BJ (cell line): ENCODE measurements at regions not wholly inside any gene's neighbourhood (a gene's known extent, or its start where the extent isn't known, plus 50 kb on each side); places are given as distances from the start of the nearest gene placed in this dataset.

Experiments
- CTCF ChIA-PET: fragments of 350-600 bp; formaldehyde crosslinking; extraction: SDS; loops from one replicate; lab custom pipeline; 2021; ENCODE audit warnings: antibody characterized with exemption, inconsistent platforms; lab: Yijun Ruan, JAX
- POLR2A ChIA-PET: fragments of 300-600 bp; sonication (Branson Sonifier 250); formaldehyde crosslinking; extraction: SDS; loops from one replicate; lab custom pipeline; 2021; ENCODE audit warnings: antibody characterized with exemption; lab: Charles Lee
- DNase-seq: peaks from one replicate; pipeline ENCODE4 v3.0.0-alpha.2; 2011; ENCODE audit warnings: low read depth
- H3K27me3 ChIP-seq: 2 replicates; pipeline ENCODE4 v1.6.0; 2011; ENCODE audit warnings: low read length; ENCODE audit not compliant: control insufficient read depth, insufficient read depth
- H3K36me3 ChIP-seq: 2 replicates; pipeline ENCODE4 v1.5.1; 2011; ENCODE audit warnings: low read length; ENCODE audit not compliant: control insufficient read depth, insufficient read depth
- H3K4me3 ChIP-seq: 2 replicates; pipeline ENCODE4 v1.5.1; 2011; ENCODE audit warnings: low read depth, mild to moderate bottlenecking, control low read depth, low read length
- TF ChIP-seq, protein P1 (sequence below): IDR thresholded peaks from 2 replicates; pipeline ENCODE4 v1.5.1; 2011; ENCODE audit warnings: low read depth, mild to moderate bottlenecking, control low read depth, inconsistent platforms, low read length, moderate library complexity; ENCODE audit not compliant: insufficient read depth

GRCh38 chr5:125325488-125326149 lies 579.2 kb upstream of the ZNF608 start:
- Histone ChIP-seq H3K36me3 (no peaks in the 10 kb centered on the region), H3K27me3 (no peaks in the 10 kb centered on the region), H3K4me3 (no peak overlapping the region)
- CTCF ChIA-PET: no interaction called here
- POLR2A ChIA-PET: no interaction called here
- TF ChIP-seq, protein P1, sequence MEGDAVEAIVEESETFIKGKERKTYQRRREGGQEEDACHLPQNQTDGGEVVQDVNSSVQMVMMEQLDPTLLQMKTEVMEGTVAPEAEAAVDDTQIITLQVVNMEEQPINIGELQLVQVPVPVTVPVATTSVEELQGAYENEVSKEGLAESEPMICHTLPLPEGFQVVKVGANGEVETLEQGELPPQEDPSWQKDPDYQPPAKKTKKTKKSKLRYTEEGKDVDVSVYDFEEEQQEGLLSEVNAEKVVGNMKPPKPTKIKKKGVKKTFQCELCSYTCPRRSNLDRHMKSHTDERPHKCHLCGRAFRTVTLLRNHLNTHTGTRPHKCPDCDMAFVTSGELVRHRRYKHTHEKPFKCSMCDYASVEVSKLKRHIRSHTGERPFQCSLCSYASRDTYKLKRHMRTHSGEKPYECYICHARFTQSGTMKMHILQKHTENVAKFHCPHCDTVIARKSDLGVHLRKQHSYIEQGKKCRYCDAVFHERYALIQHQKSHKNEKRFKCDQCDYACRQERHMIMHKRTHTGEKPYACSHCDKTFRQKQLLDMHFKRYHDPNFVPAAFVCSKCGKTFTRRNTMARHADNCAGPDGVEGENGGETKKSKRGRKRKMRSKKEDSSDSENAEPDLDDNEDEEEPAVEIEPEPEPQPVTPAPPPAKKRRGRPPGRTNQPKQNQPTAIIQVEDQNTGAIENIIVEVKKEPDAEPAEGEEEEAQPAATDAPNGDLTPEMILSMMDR: no peak
- DNase-seq: no peak

- ChIA-PET CTCF (no interaction called here), POLR2A (no interaction called here)
- H3K27me3 ChIP-seq: no peaks in the 10 kb centered on the region
- DNase-seq: no peak
- H3K4me3 ChIP-seq: no peak overlapping the region
- no peaks in the 10 kb centered on the region for H3K36me3 ChIP-seq
- TF ChIP-seq, protein P1: no peak
Measured at GRCh38 chr5:125326150-125326510, 579.7 kb upstream of the ZNF608 start.

GRCh38 chr5:125327676-125328075 lies 581.2 kb upstream of the ZNF608 start:
- no peaks in the 10 kb centered on the region for H3K27me3 ChIP-seq
- H3K4me3 ChIP-seq: no peak overlapping the region
- no peak for DNase-seq
- POLR2A ChIA-PET: no interaction called here
- CTCF ChIA-PET: no interaction called here
- H3K36me3 ChIP-seq: no peaks in the 10 kb centered on the region
- TF ChIP-seq, protein P1: no peak

GRCh38 chr5:125331987-125332598 lies 585.7 kb upstream of the ZNF608 start:
- POLR2A ChIA-PET: no interaction called here
- TF ChIP-seq, protein P1: no peak
- CTCF ChIA-PET: no interaction called here
- Histone ChIP-seq H3K27me3 (peaks cover 5% of the 10 kb centered on the region), H3K4me3 (no peak overlapping the region), H3K36me3 (no peaks in the 10 kb centered on the region)
- no peak for DNase-seq

GRCh38 chr5:125333416-125333815 lies 587.0 kb upstream of the ZNF608 start:
- POLR2A ChIA-PET: no interaction called here
- CTCF ChIA-PET: no interaction called here
- H3K27me3 ChIP-seq: peaks cover 5% of the 10 kb centered on the region
- no peak overlapping the region for H3K4me3 ChIP-seq
- TF ChIP-seq, protein P1: no peak
- DNase-seq: no peak
- no peaks in the 10 kb centered on the region for H3K36me3 ChIP-seq
